HepG2 (cell line): ENCODE measurements at regions not wholly inside any gene's neighbourhood (a gene's known extent, or its start where the extent isn't known, plus 50 kb on each side); places are given as distances from the start of the nearest gene placed in this dataset.

Experiments
- ATAC-seq: fragments of 200-7000 bp; cut with Tn5 transposase; 3 replicates; pipeline ENCODE4 v1.9.1; 2020; ENCODE audit warnings: mild to moderate bottlenecking, moderate library complexity
- BruUV-seq: library from RNA; stranded (reverse); fragments of 400-500 nt; replicated peaks from 2 replicates; lab custom pipeline; 2021; lab: Mats Ljungman, UMichigan
- CTCF ChIA-PET: fragments of 300-600 bp; formaldehyde crosslinking; extraction: SDS; loops from one replicate; lab custom pipeline; 2021; ENCODE audit warnings: low total read pairs, inconsistent platforms, low intra/inter-chr PET ratio; lab: Yijun Ruan, JAX
- POLR2A ChIA-PET: fragments of 350-600 bp; sonication (Branson Sonifier 250); formaldehyde crosslinking; loops from one replicate; lab custom pipeline; 2020; ENCODE audit warnings: antibody characterized with exemption, inconsistent platforms; lab: Yijun Ruan, JAX
- DNase-seq: peaks from one replicate; pipeline ENCODE4 v3.0.0-alpha.2; 2015; ENCODE audit warnings: low spot score
- FAIRE-seq: peaks from 3 replicates; lab custom pipeline; 2011; peaks lifted over from hg19 to GRCh38; lab: Jason Lieb, UNC
- H2AFZ ChIP-seq: one replicate; pipeline ENCODE4 v1.6.1; 2011; ENCODE audit warnings: low read length, inconsistent platforms
- H3K27ac ChIP-seq: fragments of 300-600 bp; 3 replicates; pipeline ENCODE4 v1.8.0; 2011; ENCODE audit warnings: mixed run types, mild to moderate bottlenecking, mixed read lengths, low read length, inconsistent platforms; ENCODE audit not compliant: insufficient read depth; ENCODE audit errors: extremely low read length
- H3K27me3 ChIP-seq, 2 experiments: fragments of 200-600 bp in 1 of 2; 2 replicates in 1 of 2; 3 replicates in 1 of 2; pipeline versions ENCODE4 v1.6.0 to v1.8.0; 2011; ENCODE audit warnings: low read length in 2 of 2, mild to moderate bottlenecking in 2 of 2, moderate library complexity in 2 of 2, inconsistent platforms in 1 of 2; ENCODE audit not compliant: insufficient read depth in 2 of 2, control insufficient read depth in 1 of 2
- H3K36me3 ChIP-seq, 2 experiments: fragments of 200-600 bp in 1 of 2; replicated peaks in 1 of 2; 2 replicates in 1 of 2; 3 replicates in 1 of 2; pipeline versions ENCODE4 v1.5.1 to v1.8.0; 2011; ENCODE audit warnings: low read length in 2 of 2, inconsistent platforms in 1 of 2; ENCODE audit not compliant: insufficient read depth in 2 of 2, control insufficient read depth in 1 of 2
- H3K4me1 ChIP-seq: 2 replicates; pipeline ENCODE4 v1.5.1; 2012; ENCODE audit warnings: low read length, inconsistent platforms; ENCODE audit not compliant: insufficient read depth
- H3K4me2 ChIP-seq: 2 replicates; pipeline ENCODE4 v1.6.0; 2011; ENCODE audit warnings: low read depth, low read length, inconsistent platforms
- H3K4me3 ChIP-seq, 3 experiments: fragments of 200-600 bp in 1 of 3; sonication (generic), shearing (Covaris generic) in 1 of 3; replicated peaks in 1 of 3; 2 replicates each; pipeline ENCODE4 v1.5.1; 2011 to 2016; ENCODE audit warnings: low read length in 3 of 3, inconsistent platforms in 2 of 3, low read depth in 2 of 3, mild to moderate bottlenecking in 2 of 3, control low read depth in 1 of 3, mixed read lengths in 1 of 3; ENCODE audit not compliant: insufficient read depth in 1 of 3
- H3K79me2 ChIP-seq: one replicate; pipeline ENCODE4 v1.6.1; 2011; ENCODE audit warnings: low read length, inconsistent platforms; ENCODE audit not compliant: insufficient read depth
- H3K9ac ChIP-seq: 2 replicates; pipeline ENCODE4 v1.6.0; 2011; ENCODE audit warnings: mild to moderate bottlenecking, low read depth, low read length, inconsistent platforms; ENCODE audit not compliant: insufficient read depth
- H3K9me3 ChIP-seq: 2 replicates; pipeline ENCODE4 v1.5.1; 2012; ENCODE audit warnings: mild to moderate bottlenecking, low read length
- H4K20me1 ChIP-seq: 2 replicates; pipeline ENCODE4 v1.6.0; 2011; ENCODE audit warnings: inconsistent platforms, mild to moderate bottlenecking, low read length, moderate library complexity; ENCODE audit not compliant: insufficient read depth
- BCLAF1 ChIP-seq: fragments of 450-650 bp; IDR thresholded peaks from 2 replicates; pipeline ENCODE4 v1.6.1; 2017; ENCODE audit warnings: mild to moderate bottlenecking
- GLI4 ChIP-seq: sonication (generic); formaldehyde crosslinking; IDR thresholded peaks from 2 replicates; pipeline ENCODE4 v1.5.1; 2020; ENCODE audit warnings: missing genetic modification reagents, mild to moderate bottlenecking, moderate library complexity, borderline replicate concordance
- MEIS1 ChIP-seq: sonication (generic); formaldehyde crosslinking; IDR thresholded peaks from 2 replicates; pipeline ENCODE4 v1.9.0; 2021; ENCODE audit warnings: mild to moderate bottlenecking, missing genetic modification reagents, moderate library complexity, borderline replicate concordance
- NFE2L1 ChIP-seq: sonication (generic); formaldehyde crosslinking; IDR thresholded peaks from 2 replicates; pipeline ENCODE4 v1.4.0; 2020; ENCODE audit warnings: missing genetic modification reagents, mild to moderate bottlenecking, borderline replicate concordance
- ZNF788 ChIP-seq: sonication (generic); formaldehyde crosslinking; IDR thresholded peaks from 2 replicates; pipeline ENCODE4 v1.5.0; 2020; ENCODE audit warnings: mild to moderate bottlenecking, missing genetic modification reagents, borderline replicate concordance
- WGBS: methylation state at CpG from one replicate; pipeline ENCODE4 v1.1.6; 2017; ENCODE audit warnings: low lambda C conversion rate; 5-methylcytosine and 5-hydroxymethylcytosine counted together
- in situ Hi-C: cut with HindIII; loops from 2 replicates; pipeline ENCODE4 v1.10.0; 2017; ENCODE audit warnings: low pct_unique_long_range_greater_than_20kb; ENCODE audit not compliant: extremely low pct_ligation_motif_present
- intact Hi-C: fragments of 100-400 bp; cut with micrococcal nuclease; formaldehyde crosslinking; loops from one replicate; pipeline ENCODE4 v1.10.0; 2022; ENCODE audit not compliant: unreplicated experiment
- TF ChIP-seq, protein P1 (sequence below), 2 experiments: sonication (generic) in 1 of 2; formaldehyde crosslinking in 1 of 2; IDR thresholded peaks; 2 replicates each; pipeline versions ENCODE4 v1.6.1 to v1.9.0; 2014 to 2022; ENCODE audit warnings: antibody characterized with exemption in 1 of 2, borderline replicate concordance in 1 of 2, inconsistent platforms in 1 of 2, low read depth in 1 of 2, missing genetic modification reagents in 1 of 2
- TF ChIP-seq, protein P2 (sequence below): sonication (generic); formaldehyde crosslinking; IDR thresholded peaks from 2 replicates; pipeline ENCODE4 v1.4.0; 2020; ENCODE audit warnings: missing genetic modification reagents

- in situ Hi-C loops (no loop called here), intact Hi-C loops (no loop called here)
- no TSS peak for BruUV-seq
- no peaks in the 10 kb centered on the region for H4K20me1 ChIP-seq
- H3K4me2 ChIP-seq = no peak overlapping the region
- H2AFZ ChIP-seq = no peak overlapping the region
- H3K4me1 ChIP-seq = no peaks in the 10 kb centered on the region
- no peaks in the 10 kb centered on the region for H3K36me3 ChIP-seq
- DNase-seq (no peak), FAIRE-seq (no peak), ATAC-seq (no peak)
- H3K79me2 ChIP-seq = no peaks in the 10 kb centered on the region
- H3K4me3 ChIP-seq = no peak overlapping the region
- no peaks in the 10 kb centered on the region; a peak in 1 of 5 replicates for H3K27me3 ChIP-seq
- no peak overlapping the region for H3K27ac ChIP-seq
- no peak overlapping the region for H3K9ac ChIP-seq
- H3K9me3 ChIP-seq = no peaks in the 10 kb centered on the region
- ChIA-PET CTCF (no interaction called here), POLR2A (no interaction called here)
- WGBS = 6% methylated on average over 3 of the region's 3 CpGs
- TF ChIP-seq BCLAF1 = no peak
- TF ChIP-seq MEIS1 (CRISPR knock-in tag) = no peak
- no peak for TF ChIP-seq GLI4 (CRISPR knock-in tag)
- TF ChIP-seq, protein P1, sequence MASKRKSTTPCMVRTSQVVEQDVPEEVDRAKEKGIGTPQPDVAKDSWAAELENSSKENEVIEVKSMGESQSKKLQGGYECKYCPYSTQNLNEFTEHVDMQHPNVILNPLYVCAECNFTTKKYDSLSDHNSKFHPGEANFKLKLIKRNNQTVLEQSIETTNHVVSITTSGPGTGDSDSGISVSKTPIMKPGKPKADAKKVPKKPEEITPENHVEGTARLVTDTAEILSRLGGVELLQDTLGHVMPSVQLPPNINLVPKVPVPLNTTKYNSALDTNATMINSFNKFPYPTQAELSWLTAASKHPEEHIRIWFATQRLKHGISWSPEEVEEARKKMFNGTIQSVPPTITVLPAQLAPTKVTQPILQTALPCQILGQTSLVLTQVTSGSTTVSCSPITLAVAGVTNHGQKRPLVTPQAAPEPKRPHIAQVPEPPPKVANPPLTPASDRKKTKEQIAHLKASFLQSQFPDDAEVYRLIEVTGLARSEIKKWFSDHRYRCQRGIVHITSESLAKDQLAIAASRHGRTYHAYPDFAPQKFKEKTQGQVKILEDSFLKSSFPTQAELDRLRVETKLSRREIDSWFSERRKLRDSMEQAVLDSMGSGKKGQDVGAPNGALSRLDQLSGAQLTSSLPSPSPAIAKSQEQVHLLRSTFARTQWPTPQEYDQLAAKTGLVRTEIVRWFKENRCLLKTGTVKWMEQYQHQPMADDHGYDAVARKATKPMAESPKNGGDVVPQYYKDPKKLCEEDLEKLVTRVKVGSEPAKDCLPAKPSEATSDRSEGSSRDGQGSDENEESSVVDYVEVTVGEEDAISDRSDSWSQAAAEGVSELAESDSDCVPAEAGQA (IDR thresholded peaks at IDR 0.05; ENCODE audit: low read depth) = no peak
- TF ChIP-seq, protein P1 (CRISPR knock-in tag; IDR thresholded peaks at IDR 0.05; ENCODE audit: borderline replicate concordance) = no peak
- TF ChIP-seq, protein P2, sequence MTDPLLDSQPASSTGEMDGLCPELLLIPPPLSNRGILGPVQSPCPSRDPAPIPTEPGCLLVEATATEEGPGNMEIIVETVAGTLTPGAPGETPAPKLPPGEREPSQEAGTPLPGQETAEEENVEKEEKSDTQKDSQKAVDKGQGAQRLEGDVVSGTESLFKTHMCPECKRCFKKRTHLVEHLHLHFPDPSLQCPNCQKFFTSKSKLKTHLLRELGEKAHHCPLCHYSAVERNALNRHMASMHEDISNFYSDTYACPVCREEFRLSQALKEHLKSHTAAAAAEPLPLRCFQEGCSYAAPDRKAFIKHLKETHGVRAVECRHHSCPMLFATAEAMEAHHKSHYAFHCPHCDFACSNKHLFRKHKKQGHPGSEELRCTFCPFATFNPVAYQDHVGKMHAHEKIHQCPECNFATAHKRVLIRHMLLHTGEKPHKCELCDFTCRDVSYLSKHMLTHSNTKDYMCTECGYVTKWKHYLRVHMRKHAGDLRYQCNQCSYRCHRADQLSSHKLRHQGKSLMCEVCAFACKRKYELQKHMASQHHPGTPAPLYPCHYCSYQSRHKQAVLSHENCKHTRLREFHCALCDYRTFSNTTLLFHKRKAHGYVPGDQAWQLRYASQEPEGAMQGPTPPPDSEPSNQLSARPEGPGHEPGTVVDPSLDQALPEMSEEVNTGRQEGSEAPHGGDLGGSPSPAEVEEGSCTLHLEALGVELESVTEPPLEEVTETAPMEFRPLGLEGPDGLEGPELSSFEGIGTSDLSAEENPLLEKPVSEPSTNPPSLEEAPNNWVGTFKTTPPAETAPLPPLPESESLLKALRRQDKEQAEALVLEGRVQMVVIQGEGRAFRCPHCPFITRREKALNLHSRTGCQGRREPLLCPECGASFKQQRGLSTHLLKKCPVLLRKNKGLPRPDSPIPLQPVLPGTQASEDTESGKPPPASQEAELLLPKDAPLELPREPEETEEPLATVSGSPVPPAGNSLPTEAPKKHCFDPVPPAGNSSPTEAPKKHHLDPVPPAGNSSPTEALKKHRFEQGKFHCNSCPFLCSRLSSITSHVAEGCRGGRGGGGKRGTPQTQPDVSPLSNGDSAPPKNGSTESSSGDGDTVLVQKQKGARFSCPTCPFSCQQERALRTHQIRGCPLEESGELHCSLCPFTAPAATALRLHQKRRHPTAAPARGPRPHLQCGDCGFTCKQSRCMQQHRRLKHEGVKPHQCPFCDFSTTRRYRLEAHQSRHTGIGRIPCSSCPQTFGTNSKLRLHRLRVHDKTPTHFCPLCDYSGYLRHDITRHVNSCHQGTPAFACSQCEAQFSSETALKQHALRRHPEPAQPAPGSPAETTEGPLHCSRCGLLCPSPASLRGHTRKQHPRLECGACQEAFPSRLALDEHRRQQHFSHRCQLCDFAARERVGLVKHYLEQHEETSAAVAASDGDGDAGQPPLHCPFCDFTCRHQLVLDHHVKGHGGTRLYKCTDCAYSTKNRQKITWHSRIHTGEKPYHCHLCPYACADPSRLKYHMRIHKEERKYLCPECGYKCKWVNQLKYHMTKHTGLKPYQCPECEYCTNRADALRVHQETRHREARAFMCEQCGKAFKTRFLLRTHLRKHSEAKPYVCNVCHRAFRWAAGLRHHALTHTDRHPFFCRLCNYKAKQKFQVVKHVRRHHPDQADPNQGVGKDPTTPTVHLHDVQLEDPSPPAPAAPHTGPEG (CRISPR knock-in tag) = no peak
- no peak for TF ChIP-seq ZNF788
- no peak for TF ChIP-seq NFE2L1 (CRISPR knock-in tag)
These were observed 191.9 kb upstream of the ANKFN1 start for GRCh38 chr17:55961386-55961785.
